Endothelial cell of umbilical vein (primary cell): ENCODE measurements at regions not wholly inside any gene's neighbourhood (a gene's known extent, or its start where the extent isn't known, plus 50 kb on each side); places are given as distances from the start of the nearest gene placed in this dataset.

Experiments
- EZH2 ChIP-seq: IDR thresholded peaks from 2 replicates; pipeline ENCODE4 v1.6.1; 2012; ENCODE audit warnings: borderline replicate concordance, low read depth, mild to moderate bottlenecking, moderate library complexity, low read length, inconsistent platforms; ENCODE audit not compliant: severe bottlenecking
- FOS ChIP-seq: IDR thresholded peaks from 2 replicates; pipeline ENCODE4 v1.6.1; 2011; ENCODE audit warnings: mild to moderate bottlenecking, low read length, moderate library complexity, borderline replicate concordance; ENCODE audit not compliant: insufficient read depth
- JUN ChIP-seq: IDR thresholded peaks from 2 replicates; pipeline ENCODE4 v1.6.1; 2011; ENCODE audit warnings: borderline replicate concordance, low read depth; ENCODE audit not compliant: insufficient read length, insufficient read depth
- MYC ChIP-seq: IDR thresholded peaks from one replicate; pipeline ENCODE4 v1.6.1; 2011; ENCODE audit warnings: mild to moderate bottlenecking, low read depth, low read length
- POLR2A ChIP-seq: IDR thresholded peaks from 2 replicates; pipeline ENCODE4 v1.6.1; 2012; ENCODE audit warnings: low read depth, mild to moderate bottlenecking, control low read depth, low read length
- POLR2AphosphoS5 ChIP-seq: IDR thresholded peaks from 2 replicates; pipeline ENCODE4 v1.6.1; 2012; ENCODE audit warnings: low read depth, mild to moderate bottlenecking, control low read depth, low read length, moderate library complexity; ENCODE audit not compliant: insufficient read depth
- TF ChIP-seq, protein P1 (sequence below), 2 donors: IDR thresholded peaks; 1 replicate in 1 of 2; 2 replicates in 1 of 2; pipeline ENCODE4 v1.5.1; 2011; ENCODE audit warnings: low read length in 2 of 2, mild to moderate bottlenecking in 2 of 2, moderate library complexity in 2 of 2, control low read depth in 1 of 2, inconsistent platforms in 1 of 2, low read depth in 1 of 2; ENCODE audit not compliant: insufficient read depth in 1 of 2; ENCODE audit errors: extremely low read depth in 1 of 2
- TF ChIP-seq, protein P2 (sequence below): IDR thresholded peaks from 2 replicates; pipeline ENCODE4 v1.6.1; 2011; ENCODE audit not compliant: insufficient read depth, insufficient read length

DNA sequence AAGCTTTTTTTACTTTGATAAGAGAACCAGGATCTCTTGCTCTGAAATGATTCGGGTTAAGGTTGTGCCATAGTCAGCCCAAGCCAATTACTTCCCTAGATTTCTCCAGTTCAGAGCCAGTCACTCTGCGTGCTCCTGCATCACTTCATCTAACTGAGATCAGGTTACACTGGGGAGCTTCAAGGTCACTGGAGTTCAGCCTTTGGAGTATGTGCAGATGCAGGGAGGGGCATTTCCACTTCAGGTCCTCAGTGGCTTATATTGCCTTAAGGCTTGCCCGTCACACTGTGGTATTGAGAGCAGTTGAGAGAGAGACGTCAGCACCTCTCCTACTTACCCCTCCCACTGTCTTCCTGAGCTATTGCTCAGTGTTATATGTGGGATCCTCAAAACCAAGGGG is 317.8 kb downstream of the EPHA4 start:
- TF ChIP-seq, protein P1, sequence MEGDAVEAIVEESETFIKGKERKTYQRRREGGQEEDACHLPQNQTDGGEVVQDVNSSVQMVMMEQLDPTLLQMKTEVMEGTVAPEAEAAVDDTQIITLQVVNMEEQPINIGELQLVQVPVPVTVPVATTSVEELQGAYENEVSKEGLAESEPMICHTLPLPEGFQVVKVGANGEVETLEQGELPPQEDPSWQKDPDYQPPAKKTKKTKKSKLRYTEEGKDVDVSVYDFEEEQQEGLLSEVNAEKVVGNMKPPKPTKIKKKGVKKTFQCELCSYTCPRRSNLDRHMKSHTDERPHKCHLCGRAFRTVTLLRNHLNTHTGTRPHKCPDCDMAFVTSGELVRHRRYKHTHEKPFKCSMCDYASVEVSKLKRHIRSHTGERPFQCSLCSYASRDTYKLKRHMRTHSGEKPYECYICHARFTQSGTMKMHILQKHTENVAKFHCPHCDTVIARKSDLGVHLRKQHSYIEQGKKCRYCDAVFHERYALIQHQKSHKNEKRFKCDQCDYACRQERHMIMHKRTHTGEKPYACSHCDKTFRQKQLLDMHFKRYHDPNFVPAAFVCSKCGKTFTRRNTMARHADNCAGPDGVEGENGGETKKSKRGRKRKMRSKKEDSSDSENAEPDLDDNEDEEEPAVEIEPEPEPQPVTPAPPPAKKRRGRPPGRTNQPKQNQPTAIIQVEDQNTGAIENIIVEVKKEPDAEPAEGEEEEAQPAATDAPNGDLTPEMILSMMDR (IDR thresholded peaks at IDR 0.05; ENCODE audit: extremely low read depth in 1 of 2, insufficient read depth in 1 of 2, low read depth in 1 of 2, low read length in 2 of 2): no peak
- no peak for TF ChIP-seq POLR2A
- no peak for TF ChIP-seq EZH2
- TF ChIP-seq MYC: no peak
- TF ChIP-seq, protein P2, sequence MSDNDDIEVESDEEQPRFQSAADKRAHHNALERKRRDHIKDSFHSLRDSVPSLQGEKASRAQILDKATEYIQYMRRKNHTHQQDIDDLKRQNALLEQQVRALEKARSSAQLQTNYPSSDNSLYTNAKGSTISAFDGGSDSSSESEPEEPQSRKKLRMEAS: no peak
- no peak for TF ChIP-seq POLR2AphosphoS5
- TF ChIP-seq FOS: no peak
- TF ChIP-seq JUN: no peak
